Keratinocyte (primary cell): ENCODE measurements at regions not wholly inside any gene's neighbourhood (a gene's known extent, or its start where the extent isn't known, plus 50 kb on each side); places are given as distances from the start of the nearest gene placed in this dataset.

Experiments
- DNase-seq: peaks from one replicate; pipeline ENCODE4 v3.0.0-alpha.2; 2011; ENCODE audit warnings: low read depth, missing footprints, low spot score
- FAIRE-seq: peaks from 2 replicates; lab custom pipeline; 2011; peaks lifted over from hg19 to GRCh38; lab: Jason Lieb, UNC
- H2AFZ ChIP-seq: 2 replicates; pipeline ENCODE4 v1.6.0; 2012; ENCODE audit warnings: low read length, control low read depth, inconsistent platforms; ENCODE audit not compliant: control insufficient read depth
- H3K27ac ChIP-seq: 2 replicates; pipeline ENCODE4 v1.5.1; 2011; ENCODE audit warnings: low read length; ENCODE audit not compliant: control insufficient read depth, insufficient read depth
- H3K27me3 ChIP-seq: 3 replicates; pipeline ENCODE4 v1.6.0; 2011; ENCODE audit warnings: low read length; ENCODE audit not compliant: control insufficient read depth, insufficient read depth; ENCODE audit errors: extremely low read depth
- H3K36me3 ChIP-seq, 2 experiments: 2 replicates in 1 of 2; 3 replicates in 1 of 2; pipeline ENCODE4 v1.5.1; 2011; ENCODE audit warnings: low read length in 2 of 2, mild to moderate bottlenecking in 1 of 2; ENCODE audit not compliant: control insufficient read depth in 2 of 2, insufficient read depth in 2 of 2; ENCODE audit errors: extremely low read depth in 1 of 2
- H3K4me1 ChIP-seq: 3 replicates; pipeline ENCODE4 v1.5.1; 2011; ENCODE audit warnings: low read length; ENCODE audit not compliant: control insufficient read depth, insufficient read depth; ENCODE audit errors: extremely low read depth
- H3K4me2 ChIP-seq: 3 replicates; pipeline ENCODE4 v1.6.0; 2011; ENCODE audit warnings: low read depth, low read length; ENCODE audit not compliant: control insufficient read depth, insufficient read depth; ENCODE audit errors: extremely low read depth
- H3K4me3 ChIP-seq, 3 experiments: fragments of 200-600 bp in 1 of 3; sonication (generic) in 1 of 3; 2 replicates in 2 of 3; 3 replicates in 1 of 3; pipeline ENCODE4 v1.5.1; 2011 to 2016; ENCODE audit warnings: low read length in 3 of 3, mild to moderate bottlenecking in 3 of 3, control low read depth in 2 of 3, inconsistent platforms in 1 of 3, low read depth in 1 of 3, mixed read lengths in 1 of 3, mixed run types in 1 of 3, moderate library complexity in 1 of 3; ENCODE audit not compliant: control insufficient read depth in 2 of 3, insufficient read depth in 2 of 3; ENCODE audit errors: extremely low read depth in 1 of 3
- H3K79me2 ChIP-seq: 2 replicates; pipeline ENCODE4 v1.6.0; 2012; ENCODE audit warnings: low read length; ENCODE audit not compliant: control insufficient read depth, insufficient read depth
- H3K9ac ChIP-seq: 3 replicates; pipeline ENCODE4 v1.6.0; 2011; ENCODE audit warnings: low read length; ENCODE audit not compliant: control insufficient read depth, insufficient read depth; ENCODE audit errors: extremely low read depth
- H3K9me1 ChIP-seq: 3 replicates; pipeline ENCODE4 v1.6.0; 2011; ENCODE audit warnings: low read length; ENCODE audit not compliant: control insufficient read depth, insufficient read depth; ENCODE audit errors: extremely low read depth
- H3K9me3 ChIP-seq: 2 replicates; pipeline ENCODE4 v1.5.1; 2012; ENCODE audit warnings: low read depth, low read length; ENCODE audit not compliant: control insufficient read depth
- H4K20me1 ChIP-seq: 3 replicates; pipeline ENCODE4 v1.6.0; 2011; ENCODE audit warnings: low read length; ENCODE audit not compliant: control insufficient read depth, insufficient read depth; ENCODE audit errors: extremely low read depth
- EZH2 ChIP-seq: IDR thresholded peaks from one replicate; pipeline ENCODE4 v1.6.1; 2012; ENCODE audit warnings: inconsistent platforms, mild to moderate bottlenecking, low read length, moderate library complexity
- dilution Hi-C: fragments of 300-500 bp; cut with MboI; formaldehyde crosslinking; loops from one replicate; pipeline ENCODE4 v1.7.0; 2020; ENCODE audit warnings: low sequenced_read_pairs; ENCODE audit not compliant: extremely low pct_ligation_motif_present
- TF ChIP-seq, protein P1 (sequence below), 3 experiments: IDR thresholded peaks in 1 of 3; conservative IDR thresholded peaks in 1 of 3; optimal IDR thresholded peaks in 1 of 3; 2 replicates in 2 of 3; 3 replicates in 1 of 3; pipeline versions ENCODE3 to v1.5.1; 2011; ENCODE audit warnings: low read length in 3 of 3, mild to moderate bottlenecking in 3 of 3, moderate library complexity in 2 of 3, control low read depth in 1 of 3, inconsistent platforms in 1 of 3; ENCODE audit not compliant: insufficient read depth in 2 of 3; ENCODE audit errors: extremely low read depth in 1 of 3

DNA sequence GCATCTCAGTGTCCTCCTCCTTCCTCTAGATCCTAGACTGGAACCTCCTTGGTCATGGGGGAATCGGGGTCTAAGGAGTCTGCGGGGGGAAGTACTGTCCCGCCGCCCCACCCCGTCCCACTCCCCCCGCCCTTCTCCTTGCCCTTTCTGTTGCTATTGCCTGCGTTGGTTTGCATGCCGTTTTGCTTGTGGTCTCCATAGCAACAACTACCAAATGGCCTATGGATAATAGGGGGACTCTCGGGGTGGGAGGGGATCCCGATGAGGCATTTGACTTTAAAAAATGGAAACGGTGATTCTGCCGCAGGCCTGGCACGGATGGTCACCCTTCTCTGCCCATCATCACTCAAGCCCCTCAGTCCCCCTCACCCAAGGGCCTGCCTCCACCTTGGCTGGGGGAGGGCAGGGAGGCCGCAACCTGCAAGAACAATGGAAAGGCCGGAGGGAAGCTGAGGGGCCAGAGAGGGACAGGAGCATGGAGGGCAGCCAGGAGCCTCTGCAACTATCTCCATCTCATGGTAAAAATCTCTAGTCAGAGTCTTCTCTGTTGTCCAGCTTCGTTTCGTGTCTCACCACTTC, 231.4 kb upstream of the TNRC6C start:
- Histone ChIP-seq H3K4me3 (no peak overlapping the region), H3K27me3 (peaks cover 8% of the 10 kb centered on the region), H4K20me1 (no peaks in the 10 kb centered on the region), H3K9me3 (no peaks in the 10 kb centered on the region), H2AFZ (no peak overlapping the region), H3K79me2 (no peaks in the 10 kb centered on the region), H3K4me1 (no peaks in the 10 kb centered on the region), H3K9me1 (no peaks in the 10 kb centered on the region), H3K9ac (no peak overlapping the region), H3K4me2 (no peak overlapping the region), H3K27ac (no peak overlapping the region), H3K36me3 (no peaks in the 10 kb centered on the region)
- dilution Hi-C loops, result no loop called here
- TF ChIP-seq, protein P1, sequence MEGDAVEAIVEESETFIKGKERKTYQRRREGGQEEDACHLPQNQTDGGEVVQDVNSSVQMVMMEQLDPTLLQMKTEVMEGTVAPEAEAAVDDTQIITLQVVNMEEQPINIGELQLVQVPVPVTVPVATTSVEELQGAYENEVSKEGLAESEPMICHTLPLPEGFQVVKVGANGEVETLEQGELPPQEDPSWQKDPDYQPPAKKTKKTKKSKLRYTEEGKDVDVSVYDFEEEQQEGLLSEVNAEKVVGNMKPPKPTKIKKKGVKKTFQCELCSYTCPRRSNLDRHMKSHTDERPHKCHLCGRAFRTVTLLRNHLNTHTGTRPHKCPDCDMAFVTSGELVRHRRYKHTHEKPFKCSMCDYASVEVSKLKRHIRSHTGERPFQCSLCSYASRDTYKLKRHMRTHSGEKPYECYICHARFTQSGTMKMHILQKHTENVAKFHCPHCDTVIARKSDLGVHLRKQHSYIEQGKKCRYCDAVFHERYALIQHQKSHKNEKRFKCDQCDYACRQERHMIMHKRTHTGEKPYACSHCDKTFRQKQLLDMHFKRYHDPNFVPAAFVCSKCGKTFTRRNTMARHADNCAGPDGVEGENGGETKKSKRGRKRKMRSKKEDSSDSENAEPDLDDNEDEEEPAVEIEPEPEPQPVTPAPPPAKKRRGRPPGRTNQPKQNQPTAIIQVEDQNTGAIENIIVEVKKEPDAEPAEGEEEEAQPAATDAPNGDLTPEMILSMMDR (optimal IDR thresholded peaks at IDR 0.05 in 1 of 3, IDR thresholded peaks at IDR 0.05 in 1 of 3, conservative IDR thresholded peaks at IDR 0.05 in 1 of 3; ENCODE audit: extremely low read depth in 1 of 3, insufficient read depth in 2 of 3, low read length in 3 of 3), result no peak
- FAIRE-seq (no peak), DNase-seq (no peak)

DNA sequence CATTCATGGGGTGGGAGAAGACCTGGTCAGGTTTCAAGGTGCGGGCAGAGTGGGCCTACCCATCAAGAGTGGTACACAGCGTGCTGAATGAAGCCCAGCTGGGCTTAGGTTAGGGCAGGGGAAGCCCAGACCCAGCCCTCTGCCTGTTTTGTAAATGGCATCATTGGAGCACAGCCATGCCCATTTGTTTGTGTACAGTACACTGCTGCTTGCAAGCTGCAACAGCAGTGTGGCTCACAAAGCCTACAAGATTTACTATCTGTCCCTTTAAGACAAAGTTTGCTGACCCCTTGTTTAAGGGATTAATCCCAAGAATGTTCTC, 230.1 kb upstream of the TNRC6C start:
- Histone ChIP-seq H3K4me1 (no peaks in the 10 kb centered on the region), H2AFZ (no peak overlapping the region), H3K27ac (no peak overlapping the region), H3K4me2 (no peak overlapping the region), H3K79me2 (no peaks in the 10 kb centered on the region), H3K4me3 (no peak overlapping the region), H3K27me3 (peaks cover 4% of the 10 kb centered on the region), H3K9ac (no peak overlapping the region), H3K36me3 (no peaks in the 10 kb centered on the region), H3K9me3 (peaks cover 3% of the 10 kb centered on the region), H4K20me1 (no peaks in the 10 kb centered on the region), H3K9me1 (no peaks in the 10 kb centered on the region)
- no peak for DNase-seq
- no peak for TF ChIP-seq EZH2
- TF ChIP-seq, protein P1 (optimal IDR thresholded peaks at IDR 0.05 in 1 of 3, IDR thresholded peaks at IDR 0.05 in 1 of 3, conservative IDR thresholded peaks at IDR 0.05 in 1 of 3; ENCODE audit: extremely low read depth in 1 of 3, insufficient read depth in 2 of 3, low read length in 3 of 3), result no peak
- no peak for FAIRE-seq
- dilution Hi-C loops, result no loop called here
